ENCODE measurements at regions not wholly inside any gene's neighbourhood (a gene's known extent, or its start where the extent isn't known, plus 50 kb on each side); places are given as distances from the start of the nearest gene placed in this dataset.

DNA sequence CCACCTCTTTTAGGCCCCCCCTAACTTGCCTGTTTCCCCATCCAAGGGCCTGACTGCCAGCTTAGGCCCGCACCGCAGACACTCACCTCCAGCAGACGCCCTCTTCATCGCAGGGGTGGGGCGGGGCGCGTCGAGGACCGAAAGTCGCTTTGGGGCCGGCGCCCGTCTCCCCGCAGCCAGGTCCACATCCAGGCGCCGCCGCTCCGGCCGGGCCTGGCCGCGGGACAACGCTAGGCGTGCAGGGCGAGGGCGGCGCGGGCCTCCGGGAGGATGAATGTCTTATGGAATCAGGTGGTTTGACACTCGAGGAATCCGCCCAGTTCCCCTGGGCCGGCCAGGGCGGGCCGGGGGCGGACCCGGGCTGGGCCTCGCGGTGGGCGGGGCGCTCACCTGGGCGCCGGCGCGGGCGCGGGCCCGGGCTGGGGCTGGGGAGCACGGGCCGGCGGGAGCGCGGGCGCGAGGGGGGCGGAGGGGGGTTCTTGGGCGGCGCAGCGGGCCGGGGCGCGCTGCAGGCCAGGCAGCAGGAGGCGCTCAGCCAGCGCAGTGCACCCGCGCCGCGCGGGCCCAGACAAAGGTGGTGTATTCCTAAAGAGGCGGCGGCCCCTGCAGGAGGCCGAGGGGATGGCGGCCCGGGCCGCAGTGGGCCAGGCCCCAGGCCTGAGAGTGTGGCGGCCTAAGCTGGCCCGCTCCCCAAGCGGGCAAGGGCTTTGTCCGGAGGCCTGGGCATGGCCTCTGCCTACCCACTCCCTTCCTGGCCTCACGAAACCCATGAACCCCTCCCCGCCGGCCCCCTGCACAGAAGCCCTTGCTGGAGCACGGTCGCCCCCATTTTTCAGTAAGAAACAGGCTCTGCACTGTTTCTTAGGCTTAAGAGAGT, 177.6 kb downstream of the IGLL1 start (continued):
- TF ChIP-seq RBBP5 (IDR thresholded peaks at IDR 0.05; ENCODE audit: borderline replicate concordance, low read depth, low read length) = no peak
- no peak for TF ChIP-seq MAFK (IDR thresholded peaks at IDR 0.05; ENCODE audit: low read depth, low read length)
- TF ChIP-seq, protein P1, sequence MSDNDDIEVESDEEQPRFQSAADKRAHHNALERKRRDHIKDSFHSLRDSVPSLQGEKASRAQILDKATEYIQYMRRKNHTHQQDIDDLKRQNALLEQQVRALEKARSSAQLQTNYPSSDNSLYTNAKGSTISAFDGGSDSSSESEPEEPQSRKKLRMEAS (IDR thresholded peaks at IDR 0.05) = 0 out of 2 replicates have a peak, but pooled peaks have one; percentile 8
- TF ChIP-seq SRF (IDR thresholded peaks at IDR 0.05; ENCODE audit: low read depth, low read length) = no peak
- TF ChIP-seq POLR2AphosphoS5 (IDR thresholded peaks at IDR 0.05; ENCODE audit: low read depth, low read length) = no peak
- no peak for TF ChIP-seq FOSL1 (IDR thresholded peaks at IDR 0.05; ENCODE audit: insufficient read depth, low read depth, low read length)
- TF ChIP-seq CHD7 (IDR thresholded peaks at IDR 0.05; ENCODE audit: insufficient replicate concordance, low read length) = no peak
- TF ChIP-seq SP4 (IDR thresholded peaks at IDR 0.05; ENCODE audit: low read length) = no peak
- TF ChIP-seq TBP (IDR thresholded peaks at IDR 0.05; ENCODE audit: low read depth, low read length) = no peak
- peak in 1 of 2 experiments; percentile 43; a peak in 1 of 4 replicates for TF ChIP-seq HDAC2 (IDR thresholded peaks at IDR 0.05; ENCODE audit: borderline replicate concordance in 1 of 2, low read depth in 2 of 2, low read length in 2 of 2)

Measured in H1 (cell line).